Suprapubic skin (tissue), 3 donors: ENCODE measurements at regions not wholly inside any gene's neighbourhood (a gene's known extent, or its start where the extent isn't known, plus 50 kb on each side); places are given as distances from the start of the nearest gene placed in this dataset.

ENCODE experiments used
- POLR2A ChIP-seq, 2 donors: fragments of 450-650 bp; IDR thresholded peaks; one replicate each; pipeline ENCODE4 v1.6.1; 2017; ENCODE audit warnings: antibody characterized with exemption in 2 of 2, mild to moderate bottlenecking in 2 of 2, moderate library complexity in 2 of 2
- TF ChIP-seq, protein P1 (sequence below), 2 donors: fragments of 200-600 bp in 1 of 2; fragments of 450-650 bp in 1 of 2; sonication (generic) in 1 of 2; IDR thresholded peaks; one replicate each; pipeline ENCODE4 v1.5.1; 2016 to 2019; ENCODE audit warnings: antibody characterized with exemption in 2 of 2, mild to moderate bottlenecking in 1 of 2, moderate library complexity in 1 of 2

DNA sequence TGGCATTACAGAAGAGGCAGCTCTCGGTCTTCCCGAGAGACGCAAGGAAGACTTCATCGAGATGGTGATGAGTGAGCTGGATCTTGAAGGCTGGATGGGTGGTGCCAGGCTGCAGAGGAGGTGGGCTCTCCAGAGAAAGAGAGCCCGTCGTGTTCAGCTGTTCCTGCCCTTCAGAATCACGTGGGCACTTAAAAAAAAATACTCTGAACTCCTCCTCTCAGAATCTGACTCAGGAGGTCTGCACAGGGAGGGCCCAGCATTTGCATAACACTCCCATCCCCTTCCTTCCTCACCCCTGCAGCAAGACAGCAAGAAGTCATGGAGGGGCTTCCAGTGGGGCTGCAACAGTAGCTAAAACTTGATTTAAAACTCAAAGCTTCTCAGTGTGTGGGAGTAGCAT is 203.0 kb downstream of the ATPSCKMT start:
- no peak for TF ChIP-seq POLR2A (IDR thresholded peaks at IDR 0.05)
- TF ChIP-seq, protein P1, sequence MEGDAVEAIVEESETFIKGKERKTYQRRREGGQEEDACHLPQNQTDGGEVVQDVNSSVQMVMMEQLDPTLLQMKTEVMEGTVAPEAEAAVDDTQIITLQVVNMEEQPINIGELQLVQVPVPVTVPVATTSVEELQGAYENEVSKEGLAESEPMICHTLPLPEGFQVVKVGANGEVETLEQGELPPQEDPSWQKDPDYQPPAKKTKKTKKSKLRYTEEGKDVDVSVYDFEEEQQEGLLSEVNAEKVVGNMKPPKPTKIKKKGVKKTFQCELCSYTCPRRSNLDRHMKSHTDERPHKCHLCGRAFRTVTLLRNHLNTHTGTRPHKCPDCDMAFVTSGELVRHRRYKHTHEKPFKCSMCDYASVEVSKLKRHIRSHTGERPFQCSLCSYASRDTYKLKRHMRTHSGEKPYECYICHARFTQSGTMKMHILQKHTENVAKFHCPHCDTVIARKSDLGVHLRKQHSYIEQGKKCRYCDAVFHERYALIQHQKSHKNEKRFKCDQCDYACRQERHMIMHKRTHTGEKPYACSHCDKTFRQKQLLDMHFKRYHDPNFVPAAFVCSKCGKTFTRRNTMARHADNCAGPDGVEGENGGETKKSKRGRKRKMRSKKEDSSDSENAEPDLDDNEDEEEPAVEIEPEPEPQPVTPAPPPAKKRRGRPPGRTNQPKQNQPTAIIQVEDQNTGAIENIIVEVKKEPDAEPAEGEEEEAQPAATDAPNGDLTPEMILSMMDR (IDR thresholded peaks at IDR 0.05), result no peak
